RKO (cell line): ENCODE measurements at regions not wholly inside any gene's neighbourhood (a gene's known extent, or its start where the extent isn't known, plus 50 kb on each side); places are given as distances from the start of the nearest gene placed in this dataset.
A peak's percentile ranks its signal among the peaks of the same experiment; 100 is the strongest.
"Not testable (repeated sequence)": the region's sequence is repeated elsewhere in the genome, so short reads cannot be mapped to it uniquely, and the experiment has no call there.

ENCODE experiments used
- DNase-seq: peaks from one replicate; pipeline ENCODE4 v3.0.0-alpha.2; 2016; ENCODE audit warnings: low spot score

- no peak for DNase-seq
These were observed 78.0 kb upstream of the ATP5PO start for GRCh38 chr21:33993286-33994231.

GRCh38 chr21:33992412-33992811 is 76.8 kb upstream of the ATP5PO start:
- DNase-seq = not testable (repeated sequence)

GRCh38 chr21:33991133-33991532 is 75.5 kb upstream of the ATP5PO start:
- DNase-seq = no peak

- no peak for DNase-seq
These were observed 73.8 kb upstream of the ATP5PO start for GRCh38 chr21:33989440-33989839.

- DNase-seq = no peak
These were observed 72.8 kb upstream of the ATP5PO start for GRCh38 chr21:33988237-33989017.

- DNase-seq = no peak
These were observed 71.9 kb upstream of the ATP5PO start for GRCh38 chr21:33987461-33987860.

- DNase-seq = no peak
These were observed 69.8 kb upstream of the ATP5PO start for GRCh38 chr21:33985117-33986050.

- no peak for DNase-seq
These were observed 68.4 kb upstream of the ATP5PO start for GRCh38 chr21:33984021-33984481.

GRCh38 chr21:33981391-33982101 is 65.9 kb upstream of the ATP5PO start:
- no peak for DNase-seq

GRCh38 chr21:33980276-33980916 is 64.8 kb upstream of the ATP5PO start:
- DNase-seq = no peak

GRCh38 chr21:33978585-33978984 is 63.0 kb upstream of the ATP5PO start:
- DNase-seq = no peak

- no peak for DNase-seq
These were observed 62.2 kb upstream of the ATP5PO start for GRCh38 chr21:33977721-33978369.

GRCh38 chr21:33977017-33977720 is 61.6 kb upstream of the ATP5PO start:
- DNase-seq = no peak

GRCh38 chr21:33976082-33977016 is 60.7 kb upstream of the ATP5PO start:
- peak; percentile 99 for DNase-seq

GRCh38 chr21:33975548-33976081 is 60.0 kb upstream of the ATP5PO start:
- peak; percentile 66 for DNase-seq

- DNase-seq = no peak
These were observed 59.2 kb upstream of the ATP5PO start for GRCh38 chr21:33974513-33975468.

- no peak for DNase-seq
These were observed 57.7 kb upstream of the ATP5PO start for GRCh38 chr21:33973268-33973667.
